Endodermal cell (in vitro differentiated cells): ENCODE measurements at regions not wholly inside any gene's neighbourhood (a gene's known extent, or its start where the extent isn't known, plus 50 kb on each side); places are given as distances from the start of the nearest gene placed in this dataset.
"Not testable (repeated sequence)": the region's sequence is repeated elsewhere in the genome, so short reads cannot be mapped to it uniquely, and the experiment has no call there.

Experiments used
- DNase-seq: peaks from one replicate; pipeline ENCODE4 v3.0.0-alpha.2; 2017
- H3K27ac ChIP-seq: 2 replicates; pipeline ENCODE4 v1.5.1; 2013; ENCODE audit warnings: mild to moderate bottlenecking, low read depth, low read length, moderate library complexity
- H3K27me3 ChIP-seq: 2 replicates; pipeline ENCODE4 v1.6.1; 2013; ENCODE audit warnings: mild to moderate bottlenecking, low read length, moderate library complexity; ENCODE audit not compliant: insufficient read depth, control insufficient read depth, poor library complexity, severe bottlenecking
- H3K36me3 ChIP-seq: 2 replicates; pipeline ENCODE4 v1.7.0; 2013; ENCODE audit warnings: mild to moderate bottlenecking, low read length, moderate library complexity; ENCODE audit not compliant: control insufficient read depth, insufficient read depth
- H3K4me1 ChIP-seq: one replicate; pipeline ENCODE4 v1.7.0; 2013; ENCODE audit warnings: low read length; ENCODE audit not compliant: control insufficient read depth, insufficient read depth
- H3K4me3 ChIP-seq: 2 replicates; pipeline ENCODE4 v1.5.1; 2013; ENCODE audit warnings: mild to moderate bottlenecking, low read length, moderate library complexity
- H3K9ac ChIP-seq: 2 replicates; pipeline ENCODE4 v1.6.1; 2013; ENCODE audit warnings: mild to moderate bottlenecking, low read length, moderate library complexity; ENCODE audit not compliant: poor library complexity, severe bottlenecking; ENCODE audit errors: extremely low read depth
- H3K9me3 ChIP-seq: 2 replicates; pipeline ENCODE4 v1.6.1; 2013; ENCODE audit warnings: mild to moderate bottlenecking, low read length, moderate library complexity; ENCODE audit not compliant: control insufficient read depth
- H3K27ac Mint-ChIP-seq: 2 replicates; pipeline ENCODE4 v1.8.0; 2020; ENCODE audit warnings: mixed read lengths
- H3K27me3 Mint-ChIP-seq: 2 replicates; pipeline ENCODE4 v1.8.0; 2021; ENCODE audit warnings: mild to moderate bottlenecking, mixed read lengths; ENCODE audit not compliant: insufficient read depth
- H3K36me3 Mint-ChIP-seq: 2 replicates; pipeline ENCODE4 v1.8.0; 2020; ENCODE audit warnings: low read depth, mixed read lengths
- H3K4me1 Mint-ChIP-seq: 2 replicates; pipeline ENCODE4 v1.8.0; 2020; ENCODE audit warnings: mixed read lengths
- H3K4me3 Mint-ChIP-seq: 2 replicates; pipeline ENCODE4 v1.8.0; 2020; ENCODE audit warnings: mild to moderate bottlenecking, moderate library complexity, mixed read lengths
- H3K9me3 Mint-ChIP-seq: 2 replicates; pipeline ENCODE4 v1.8.0; 2020; ENCODE audit warnings: mild to moderate bottlenecking, mixed read lengths
- CTCF ChIP-seq: fragments of 200-600 bp; sonication (generic); conservative IDR thresholded peaks from 2 replicates; pipeline ENCODE4 v1.5.0; 2021; ENCODE audit warnings: antibody characterized with exemption, mild to moderate bottlenecking
- WGBS, 2 experiments: methylation state at CpG; one replicate each; pipeline versions ENCODE4 v1.1.5 to v1.1.7; 2013; ENCODE audit warnings: missing lambda C conversion rate in 2 of 2, mixed read lengths in 1 of 2; ENCODE audit not compliant: insufficient coverage in 1 of 2, insufficient read length in 1 of 2; 5-methylcytosine and 5-hydroxymethylcytosine counted together

- H3K27ac Mint-ChIP-seq, result no peak overlapping the region
- H3K4me3 Mint-ChIP-seq, result no peak overlapping the region
- Histone ChIP-seq H3K36me3 (no peaks in the 10 kb centered on the region), H3K9ac (no peak overlapping the region), H3K27me3 (no peaks in the 10 kb centered on the region), H3K9me3 (peaks cover 16% of the 10 kb centered on the region), H3K4me1 (no peaks in the 10 kb centered on the region), H3K27ac (no peak overlapping the region), H3K4me3 (no peak overlapping the region)
- whole genome bisulfite sequencing, 2 experiments, result 89 to 100% methylated on average over 2 of the region's 2 CpGs
- H3K36me3 Mint-ChIP-seq, result peaks cover 4% of the 10 kb centered on the region
- H3K4me1 Mint-ChIP-seq, result peaks cover 7% of the 10 kb centered on the region
- no peak for DNase-seq
- no peak for TF ChIP-seq CTCF
- H3K9me3 Mint-ChIP-seq, result peaks cover 24% of the 10 kb centered on the region
- H3K27me3 Mint-ChIP-seq, result no peaks in the 10 kb centered on the region
These were observed 2062.2 kb upstream of the CDH6 start for GRCh38 chr5:29131285-29131684.

GRCh38 chr5:29130786-29131185 is 2062.7 kb upstream of the CDH6 start:
- TF ChIP-seq CTCF, result no peak
- Histone ChIP-seq H3K9me3 (peaks cover 16% of the 10 kb centered on the region), H3K27me3 (no peaks in the 10 kb centered on the region), H3K4me1 (no peaks in the 10 kb centered on the region), H3K27ac (no peak overlapping the region), H3K9ac (no peak overlapping the region), H3K4me3 (no peak overlapping the region), H3K36me3 (no peaks in the 10 kb centered on the region)
- WGBS, 2 experiments, result 95 to 100% methylated on average over 2 of the region's 2 CpGs
- no peak for DNase-seq
- Mint-ChIP-seq H3K36me3 (peaks cover 4% of the 10 kb centered on the region), H3K9me3 (peaks cover 24% of the 10 kb centered on the region), H3K27ac (no peak overlapping the region), H3K4me1 (peaks cover 7% of the 10 kb centered on the region), H3K4me3 (no peak overlapping the region), H3K27me3 (no peaks in the 10 kb centered on the region)

- H3K27ac Mint-ChIP-seq, H3K4me1 Mint-ChIP-seq, H3K4me1 ChIP-seq, H3K9ac ChIP-seq, H3K9me3 ChIP-seq, H3K27me3 ChIP-seq, H3K4me3 Mint-ChIP-seq, H3K4me3 ChIP-seq, H3K36me3 ChIP-seq, H3K27me3 Mint-ChIP-seq, H3K36me3 Mint-ChIP-seq, H3K27ac ChIP-seq, DNase-seq: not testable (repeated sequence)
- WGBS, 2 experiments, result 97 to 100% methylated on average over 4 to 32 of the region's 32 CpGs
- peaks cover 15% of the 10 kb centered on the region for H3K9me3 Mint-ChIP-seq
These were observed 2065.8 kb upstream of the CDH6 start for GRCh38 chr5:29127524-29128156.

GRCh38 chr5:29126462-29126861 is 2067.0 kb upstream of the CDH6 start:
- not testable (repeated sequence) for H3K36me3 Mint-ChIP-seq, H3K9me3 ChIP-seq, H3K4me3 ChIP-seq, H3K36me3 ChIP-seq, H3K27me3 ChIP-seq, H3K27ac Mint-ChIP-seq, H3K9ac ChIP-seq, H3K4me3 Mint-ChIP-seq, H3K27me3 Mint-ChIP-seq, H3K4me1 ChIP-seq, H3K27ac ChIP-seq, DNase-seq
- Mint-ChIP-seq H3K4me1 (peaks cover 10% of the 10 kb centered on the region), H3K9me3 (peaks cover 14% of the 10 kb centered on the region)
- WGBS, 2 experiments, result 92 to 96% methylated on average over 12 to 14 of the region's 14 CpGs
